ENCODE measurements at regions not wholly inside any gene's neighbourhood (a gene's known extent, or its start where the extent isn't known, plus 50 kb on each side); places are given as distances from the start of the nearest gene placed in this dataset.

GRCh38 chr13:47475441-47475948 lies 525.6 kb downstream of the SUCLA2 start:
- TF ChIP-seq CTCF (IDR thresholded peaks at IDR 0.05) (no peak), POLR2A (IDR thresholded peaks at IDR 0.05) (no peak)

Measured in adrenal gland (tissue), 5 donors.